HG03558 (cell line): ENCODE measurements at regions not wholly inside any gene's neighbourhood (a gene's known extent, or its start where the extent isn't known, plus 50 kb on each side); places are given as distances from the start of the nearest gene placed in this dataset.

ENCODE experiments used
- ATAC-seq: cut with Tn5 transposase; IDR thresholded peaks from one replicate; pipeline ENCODE4 v1.9.1; 2021; ENCODE audit warnings: moderate number of reproducible peaks; ENCODE audit not compliant: unreplicated experiment; ENCODE audit errors: extremely low read depth

- no peak for ATAC-seq
Observed at GRCh38 chr5:6806668-6807067, 93.4 kb downstream of the TENT4A start.

- no peak for ATAC-seq
Observed at GRCh38 chr5:6808462-6808861, 95.2 kb downstream of the TENT4A start.

- ATAC-seq: no peak
Observed at GRCh38 chr5:6810641-6811405, 97.6 kb downstream of the TENT4A start.

- no peak for ATAC-seq
Observed at GRCh38 chr5:6812091-6812490, 98.9 kb downstream of the TENT4A start.

GRCh38 chr5:6812800-6813731 is 99.8 kb downstream of the TENT4A start:
- no peak for ATAC-seq

- ATAC-seq: no peak
Observed at GRCh38 chr5:6814816-6815215, 101.6 kb downstream of the TENT4A start.

- ATAC-seq: no peak
Observed at GRCh38 chr5:6818594-6819511, 105.6 kb downstream of the TENT4A start.

- ATAC-seq: no peak
Observed at GRCh38 chr5:6819521-6819920, 106.3 kb downstream of the TENT4A start.

GRCh38 chr5:6820851-6821479 is 107.7 kb downstream of the TENT4A start:
- ATAC-seq: no peak

GRCh38 chr5:6822068-6822467 is 108.8 kb downstream of the TENT4A start:
- ATAC-seq: no peak

- no peak for ATAC-seq
Observed at GRCh38 chr5:6822556-6823343, 109.5 kb downstream of the TENT4A start.

GRCh38 chr5:6823996-6824395 is 110.8 kb downstream of the TENT4A start:
- ATAC-seq: no peak

- no peak for ATAC-seq
Observed at GRCh38 chr5:6825678-6826244, 112.5 kb downstream of the TENT4A start.

- ATAC-seq: no peak
Observed at GRCh38 chr5:6826756-6827155, 113.5 kb downstream of the TENT4A start.

GRCh38 chr5:6827526-6828219 is 114.4 kb downstream of the TENT4A start:
- peak; percentile 69 for ATAC-seq

- peak; percentile 73 for ATAC-seq
Observed at GRCh38 chr5:6829150-6829784, 116.0 kb downstream of the TENT4A start.

GRCh38 chr5:6830643-6831239 is 117.5 kb downstream of the TENT4A start:
- ATAC-seq: no peak
